K562 (cell line): ENCODE measurements at regions not wholly inside any gene's neighbourhood (a gene's known extent, or its start where the extent isn't known, plus 50 kb on each side); places are given as distances from the start of the nearest gene placed in this dataset.

ENCODE experiments used
- ATAC-seq: fragments of 200-7000 bp; cut with Tn5 transposase; 3 replicates; pipeline ENCODE4 v1.9.1; 2020; ENCODE audit warnings: moderate library complexity
- BruUV-seq: library from RNA; stranded (reverse); fragments of 400-500 nt; replicated peaks from 2 replicates; lab custom pipeline; 2021; lab: Mats Ljungman, UMichigan
- CTCF ChIA-PET: fragments of 300-600 bp; formaldehyde crosslinking; extraction: SDS; loops from one replicate; lab custom pipeline; 2021; ENCODE audit warnings: low intra/inter-chr PET ratio; lab: Yijun Ruan, JAX
- POLR2A ChIA-PET: fragments of 300-600, 350-650 bp; sonication (Branson Sonifier 250); formaldehyde crosslinking; extraction: SDS; loops from one replicate; lab custom pipeline; 2021; ENCODE audit warnings: antibody characterized with exemption, inconsistent platforms; lab: Yijun Ruan, JAX
- DNase-seq, 4 experiments: peaks; one replicate each; pipeline versions ENCODE4 v3.0.0 to v3.0.0-alpha.2; 2011 to 2018; ENCODE audit warnings: low spot score in 3 of 4, mixed read lengths in 3 of 4; ENCODE audit errors: extremely low read depth in 1 of 4
- FAIRE-seq: peaks from 2 replicates; lab custom pipeline; 2011; peaks lifted over from hg19 to GRCh38; lab: Jason Lieb, UNC
- H2AFZ ChIP-seq: 2 replicates; pipeline ENCODE4 v1.6.0; 2011; ENCODE audit warnings: low read depth, low read length, control low read depth, inconsistent platforms
- H3K27ac ChIP-seq: fragments of 200-600 bp; 3 replicates; pipeline ENCODE4 v1.8.0; 2011; ENCODE audit warnings: low read depth, mild to moderate bottlenecking, control low read depth, inconsistent platforms, low read length, moderate library complexity, mixed read lengths; ENCODE audit errors: extremely low read depth
- H3K27me3 ChIP-seq, 2 experiments: fragments of 300-600 bp in 1 of 2; 2 replicates in 1 of 2; 3 replicates in 1 of 2; pipeline versions ENCODE4 v1.6.0 to v1.8.0; 2011; ENCODE audit warnings: inconsistent platforms in 2 of 2, low read length in 2 of 2, mild to moderate bottlenecking in 1 of 2, mixed read lengths in 1 of 2, moderate library complexity in 1 of 2; ENCODE audit not compliant: control insufficient read depth in 2 of 2, insufficient read depth in 2 of 2
- H3K36me3 ChIP-seq: fragments of 300-600 bp; 3 replicates; pipeline ENCODE4 v1.8.0; 2011; ENCODE audit warnings: mild to moderate bottlenecking, low read length, inconsistent platforms; ENCODE audit not compliant: control insufficient read depth, insufficient read depth
- H3K4me1 ChIP-seq, 2 experiments: fragments of 200-600 bp in 1 of 2; replicated peaks in 1 of 2; 2 replicates in 1 of 2; 3 replicates in 1 of 2; pipeline versions ENCODE4 v1.5.1 to v1.8.0; 2011; ENCODE audit warnings: inconsistent platforms in 2 of 2, low read length in 2 of 2, mild to moderate bottlenecking in 1 of 2, mixed read lengths in 1 of 2, moderate library complexity in 1 of 2; ENCODE audit not compliant: control insufficient read depth in 2 of 2, insufficient read depth in 2 of 2
- H3K4me2 ChIP-seq: 2 replicates; pipeline ENCODE4 v1.6.1; 2011; ENCODE audit warnings: low read length, control low read depth, inconsistent platforms, mixed read lengths; ENCODE audit not compliant: insufficient read depth
- H3K4me3 ChIP-seq: fragments of 200-600 bp; sonication (generic), shearing (Covaris generic); 2 replicates; pipeline ENCODE4 v1.5.1; 2016; ENCODE audit warnings: control low read depth, inconsistent platforms
- H3K79me2 ChIP-seq: fragments of 200-600 bp; 3 replicates; pipeline ENCODE4 v1.8.0; 2011; ENCODE audit warnings: low read length, inconsistent platforms; ENCODE audit not compliant: control insufficient read depth, insufficient read depth
- H3K9ac ChIP-seq, 2 experiments: 2 replicates each; pipeline versions ENCODE4 v1.6.0 to v1.6.1; 2011; ENCODE audit warnings: low read depth in 2 of 2, low read length in 2 of 2, control low read depth in 1 of 2, inconsistent platforms in 1 of 2, mild to moderate bottlenecking in 1 of 2, mixed read lengths in 1 of 2; ENCODE audit not compliant: insufficient read depth in 1 of 2
- H3K9me1 ChIP-seq: one replicate; pipeline ENCODE4 v1.6.0; 2011; ENCODE audit warnings: inconsistent platforms, mild to moderate bottlenecking, low read length, moderate library complexity; ENCODE audit not compliant: control insufficient read depth, insufficient read depth
- H3K9me3 ChIP-seq: replicated peaks from 2 replicates; pipeline ENCODE4 v1.5.1; 2011; ENCODE audit warnings: low read depth, low read length, inconsistent platforms; ENCODE audit not compliant: control insufficient read depth, insufficient read depth
- H4K20me1 ChIP-seq: replicated peaks from 2 replicates; pipeline ENCODE4 v1.6.1; 2011; ENCODE audit warnings: low read length, inconsistent platforms, mixed read lengths; ENCODE audit not compliant: control insufficient read depth, insufficient read depth
- ASH1L ChIP-seq: fragments of 450-650 bp; IDR thresholded peaks from 2 replicates; pipeline ENCODE4 v1.6.1; 2018; ENCODE audit warnings: borderline replicate concordance, mild to moderate bottlenecking, low read depth; ENCODE audit not compliant: partially characterized antibody
- CCNT2 ChIP-seq: IDR thresholded peaks from 2 replicates; pipeline ENCODE4 v1.6.1; 2011; ENCODE audit warnings: borderline replicate concordance, low read depth, mild to moderate bottlenecking, moderate library complexity, mixed read lengths, low read length; ENCODE audit not compliant: insufficient read length; ENCODE audit errors: extremely low read depth
- COPS2 ChIP-seq: fragments of 450-650 bp; conservative IDR thresholded peaks from 2 replicates; pipeline ENCODE4 v1.6.1; 2016; ENCODE audit warnings: mild to moderate bottlenecking, moderate library complexity
- ELF4 ChIP-seq: fragments of 450-650 bp; formaldehyde crosslinking; IDR thresholded peaks from 2 replicates; pipeline ENCODE4 v1.4.0; 2022; ENCODE audit warnings: missing genetic modification characterization
- NCOA2 ChIP-seq, 2 experiments: fragments of 450-650 bp; IDR thresholded peaks; 2 replicates each; pipeline ENCODE4 v1.6.1; 2018; ENCODE audit warnings: mild to moderate bottlenecking in 2 of 2, moderate library complexity in 1 of 2; ENCODE audit not compliant: partially characterized antibody in 2 of 2
- ZNF354B ChIP-seq: fragments of 250-450 bp; sonication (Bioruptor Pico); IDR thresholded peaks from 2 replicates; pipeline ENCODE4 v1.4.0; 2020
- WGBS: fragments of 100-300 bp; shearing (Covaris generic); methylation state at CpG from one replicate; pipeline ENCODE4 v1.1.6; 2016; ENCODE audit warnings: low coverage, mixed read lengths; ENCODE audit not compliant: insufficient coverage; ENCODE audit errors: missing lambda C conversion rate; 5-methylcytosine and 5-hydroxymethylcytosine counted together
- in situ Hi-C: fragments of 300-500 bp; cut with MboI; formaldehyde crosslinking; loops from 4 replicates; pipeline ENCODE4 v1.15.0; 2018; ENCODE audit warnings: inconsistent platforms, mixed read lengths
- intact Hi-C: fragments of 100-400 bp; cut with micrococcal nuclease; formaldehyde crosslinking; loops from 2 replicates; pipeline ENCODE4 v1.14.2; 2022

GRCh38 chr5:135237748-135238103 lies 161.3 kb downstream of the MACROH2A1 start (continued):
- TF ChIP-seq ASH1L, result no peak
- TF ChIP-seq, all 486 proteins: peak for 0

- Histone ChIP-seq H3K4me1 (peaks cover 4% of the 10 kb centered on the region in 2 experiments; a peak in 2 of 5 replicates), H3K27ac (no peak overlapping the region), H4K20me1 (peaks cover 7% of the 10 kb centered on the region; the same call in 1 of the 2 replicates), H3K79me2 (no peaks in the 10 kb centered on the region), H3K9me1 (no peaks in the 10 kb centered on the region), H3K36me3 (no peaks in the 10 kb centered on the region), H2AFZ (no peak overlapping the region), H3K4me3 (no peak overlapping the region), H3K27me3 (peaks cover 6 to 19% of the 10 kb centered on the region in 2 experiments; a peak in 4 of 5 replicates), H3K9me3 (no peaks in the 10 kb centered on the region), H3K9ac (no peak overlapping the region), H3K4me2 (no peak overlapping the region)
- ATAC-seq (peak; percentile 29; the same call in 2 of the 3 replicates), DNase-seq (no peak), FAIRE-seq (no peak)
- in situ Hi-C loops, result no loop called here
- WGBS, result 14% methylated on average over 9 of the region's 9 CpGs
- ChIA-PET CTCF (no interaction called here), POLR2A (interaction anchor here (0.8 to 1.4 kb wide), 5 partner anchors 8 to 35 kb away, joined by 3 to 5 read pairs (median 3); no protein-coding TSS in a partner anchor)
- intact Hi-C loops, result no loop called here
- no TSS peak for BruUV-seq
- TF ChIP-seq COPS2 (no peak), ZNF354B (CRISPR knock-in tag) (no peak), CCNT2 (no peak), ELF4 (CRISPR knock-in tag) (no peak), NCOA2 (IDR thresholded peaks at IDR 0.05; ENCODE audit: partially characterized antibody in 2 of 2) (no peak)
Observed at GRCh38 chr5:135236908-135237747, 161.9 kb downstream of the MACROH2A1 start.
